Esophagus squamous epithelium (tissue), 5 donors: ENCODE measurements at regions not wholly inside any gene's neighbourhood (a gene's known extent, or its start where the extent isn't known, plus 50 kb on each side); places are given as distances from the start of the nearest gene placed in this dataset.

Experiments
- DNase-seq: peaks from one replicate; lab custom pipeline; 2025; lab: John Stamatoyannopoulos, UW
- H3K27ac ChIP-seq, 4 donors: fragments of 200-600 bp; sonication (generic); one replicate each; pipeline ENCODE4 v1.5.1; 2016 to 2019; ENCODE audit warnings: mild to moderate bottlenecking in 1 of 4
- H3K27me3 ChIP-seq, 4 donors: fragments of 200-600 bp; sonication (generic); 1 replicate in 3 of 4; 2 replicates in 1 of 4; pipeline versions ENCODE4 v1.5.1 to v1.6.0; 2017 to 2021; ENCODE audit warnings: antibody characterized with exemption in 1 of 4
- H3K36me3 ChIP-seq, 3 donors: fragments of 200-600 bp; sonication (generic); one replicate each; pipeline ENCODE4 v1.5.1; 2016 to 2019
- H3K4me1 ChIP-seq, 3 donors: fragments of 200-600 bp; sonication (generic); one replicate each; pipeline ENCODE4 v1.5.1; 2017 to 2019
- H3K4me3 ChIP-seq, 4 donors: fragments of 200-600 bp; sonication (generic); 1 replicate in 3 of 4; 2 replicates in 1 of 4; pipeline ENCODE4 v1.5.1; 2016 to 2019; ENCODE audit warnings: mild to moderate bottlenecking in 2 of 4, moderate library complexity in 1 of 4
- H3K9me3 ChIP-seq, 3 donors: fragments of 200-600 bp; sonication (generic); one replicate each; pipeline ENCODE4 v1.5.1; 2016 to 2019
- CTCF ChIP-seq, 6 experiments: fragments of 450-650 bp in 4 of 6; fragments of 200-600 bp in 2 of 6; sonication (generic) in 2 of 6; IDR thresholded peaks; one replicate each; pipeline ENCODE4 v1.5.1; 2016 to 2019; ENCODE audit warnings: antibody characterized with exemption in 6 of 6, mild to moderate bottlenecking in 4 of 6, moderate library complexity in 4 of 6
- POLR2A ChIP-seq, 4 donors: fragments of 450-650 bp; IDR thresholded peaks; one replicate each; pipeline ENCODE4 v1.6.1; 2017; ENCODE audit warnings: antibody characterized with exemption in 4 of 4, mild to moderate bottlenecking in 4 of 4, moderate library complexity in 3 of 4
- WGBS, 2 donors: methylation state at CpG; one replicate each; pipeline ENCODE4 v1.1.5; 2018; 5-methylcytosine and 5-hydroxymethylcytosine counted together
- intact Hi-C: fragments of 100-400 bp; cut with DNase I; formaldehyde crosslinking; loops from one replicate; pipeline ENCODE4 v1.15.0; 2022
- donor health status: DM: yes; HTN: yes; CAD: no.

GRCh38 chr19:5238700-5239099 lies 101.9 kb downstream of the PTPRS start:
- WGBS, 2 donors, result 82 to 90% methylated on average over 4 to 5 of the region's 33 CpGs
- Histone ChIP-seq H3K27ac (no peak overlapping the region), H3K4me1 (no peaks in the 10 kb centered on the region), H3K27me3 (no peaks in the 10 kb centered on the region), H3K4me3 (no peak overlapping the region), H3K9me3 (no peaks in the 10 kb centered on the region), H3K36me3 (peaks cover 4 to 81% (median 9%) of the 10 kb centered on the region in 3 donors)
- intact Hi-C loops, result no loop called here
- no peak for DNase-seq
- TF ChIP-seq CTCF (IDR thresholded peaks at IDR 0.05) (no peak), POLR2A (IDR thresholded peaks at IDR 0.05) (no peak)

- Histone ChIP-seq H3K27me3 (no peaks in the 10 kb centered on the region), H3K36me3 (peaks cover 4 to 74% (median 9%) of the 10 kb centered on the region in 3 donors), H3K9me3 (no peaks in the 10 kb centered on the region), H3K27ac (no peak overlapping the region), H3K4me3 (no peak overlapping the region), H3K4me1 (no peaks in the 10 kb centered on the region)
- DNase-seq, result no peak
- WGBS, 2 donors, result 91 to 92% methylated on average over 16 to 17 of the region's 26 CpGs
- TF ChIP-seq CTCF (IDR thresholded peaks at IDR 0.05) (no peak), POLR2A (IDR thresholded peaks at IDR 0.05) (no peak)
- intact Hi-C loops, result no loop called here
These were observed 102.6 kb downstream of the PTPRS start for GRCh38 chr19:5237939-5238480.

GRCh38 chr19:5237190-5237780 lies 103.3 kb downstream of the PTPRS start:
- WGBS, 2 donors, result 99 to 100% methylated on average over 2 to 11 of the region's 35 CpGs
- no peak for DNase-seq
- intact Hi-C loops, result no loop called here
- no peak for TF ChIP-seq CTCF (IDR thresholded peaks at IDR 0.05)
- TF ChIP-seq POLR2A (IDR thresholded peaks at IDR 0.05), result no peak
- Histone ChIP-seq H3K36me3 (peaks cover 4 to 73% (median 9%) of the 10 kb centered on the region in 3 donors), H3K4me3 (no peak overlapping the region), H3K27ac (no peak overlapping the region), H3K9me3 (no peaks in the 10 kb centered on the region), H3K27me3 (no peaks in the 10 kb centered on the region), H3K4me1 (no peaks in the 10 kb centered on the region)

- Histone ChIP-seq H3K4me3 (no peak overlapping the region), H3K27me3 (no peaks in the 10 kb centered on the region), H3K4me1 (no peaks in the 10 kb centered on the region), H3K36me3 (peaks cover 4 to 74% (median 9%) of the 10 kb centered on the region in 3 donors), H3K27ac (no peak overlapping the region), H3K9me3 (no peaks in the 10 kb centered on the region)
- TF ChIP-seq CTCF (IDR thresholded peaks at IDR 0.05), result no peak
- TF ChIP-seq POLR2A (IDR thresholded peaks at IDR 0.05), result no peak
- DNase-seq, result no peak
- intact Hi-C loops, result no loop called here
- WGBS, 2 donors, result 95 to 99% methylated on average over 12 of the region's 12 CpGs
These were observed 105.0 kb downstream of the PTPRS start for GRCh38 chr19:5235458-5236219.

- intact Hi-C loops, result no loop called here
These were observed 106.2 kb downstream of the PTPRS start for GRCh38 chr19:5234412-5234811.

More at GRCh38 chr19:5234412-5234811, 106.2 kb downstream of the PTPRS start:
- Histone ChIP-seq H3K4me3 (no peak overlapping the region), H3K27ac (no peak overlapping the region), H3K27me3 (peaks cover 0 to 2% (median 0%) of the 10 kb centered on the region in 4 donors), H3K36me3 (peaks cover 4 to 71% (median 9%) of the 10 kb centered on the region in 3 donors), H3K9me3 (no peaks in the 10 kb centered on the region), H3K4me1 (peaks cover 0 to 7% (median 0%) of the 10 kb centered on the region in 3 donors)
- WGBS, 2 donors, result 86 to 87% methylated on average over 3 of the region's 3 CpGs
- no peak for DNase-seq
- TF ChIP-seq POLR2A (IDR thresholded peaks at IDR 0.05) (no peak), CTCF (IDR thresholded peaks at IDR 0.05) (no peak)
